DMS53 (cell line): ENCODE measurements at regions not wholly inside any gene's neighbourhood (a gene's known extent, or its start where the extent isn't known, plus 50 kb on each side); places are given as distances from the start of the nearest gene placed in this dataset.

Experiments used
- DNase-seq: peaks from one replicate; lab custom pipeline; 2025; lab: John Stamatoyannopoulos, UW

DNA sequence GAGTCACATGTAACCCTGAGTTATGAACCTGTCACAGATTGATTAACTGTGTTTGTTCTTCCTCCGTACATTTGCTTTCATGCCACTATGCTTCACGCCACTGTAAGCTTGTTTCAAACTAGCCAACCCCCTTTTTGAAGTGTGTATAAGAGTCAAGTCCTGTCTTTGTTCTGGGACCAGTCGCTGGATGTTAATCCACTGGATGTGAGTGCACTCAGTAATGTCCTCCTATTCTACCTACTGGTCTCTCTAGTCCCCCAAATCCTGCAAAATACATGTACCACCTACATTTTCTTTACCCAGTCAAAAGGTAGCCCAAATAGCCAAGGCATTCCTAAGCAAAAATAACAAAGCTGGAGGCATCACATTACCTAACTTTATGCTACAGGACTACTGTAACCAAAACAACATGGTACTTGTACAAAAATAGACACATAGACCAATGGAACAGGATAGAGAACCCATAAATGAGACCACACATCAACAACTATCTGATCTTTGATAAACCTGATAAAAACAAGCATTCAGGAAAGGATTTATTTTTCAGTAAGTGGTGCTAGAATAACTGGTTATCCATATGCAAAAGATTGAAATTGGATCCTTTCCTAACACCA is 1139.1 kb upstream of the SEMA6A start:
- peak; percentile 25 for DNase-seq

DNA sequence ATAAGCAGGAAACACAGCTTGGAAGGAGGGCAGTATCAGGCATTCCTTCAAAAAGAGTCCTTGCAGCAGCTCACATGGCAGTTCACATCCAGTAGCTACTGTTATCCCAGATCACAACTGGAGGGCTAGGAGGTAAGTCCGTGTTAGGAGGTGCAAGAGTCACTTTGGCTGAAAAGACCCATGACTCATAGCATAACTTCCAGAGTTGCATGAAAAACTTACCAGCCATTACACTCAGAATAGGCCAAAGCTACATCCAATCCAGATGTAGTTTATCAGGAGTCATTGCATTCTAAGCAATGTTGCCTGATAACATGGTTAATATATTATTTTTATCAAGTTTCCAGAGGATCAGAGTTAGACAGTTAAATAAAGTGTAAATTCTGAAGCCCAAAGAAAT is 1126.4 kb upstream of the SEMA6A start:
- DNase-seq, result no peak

DNA sequence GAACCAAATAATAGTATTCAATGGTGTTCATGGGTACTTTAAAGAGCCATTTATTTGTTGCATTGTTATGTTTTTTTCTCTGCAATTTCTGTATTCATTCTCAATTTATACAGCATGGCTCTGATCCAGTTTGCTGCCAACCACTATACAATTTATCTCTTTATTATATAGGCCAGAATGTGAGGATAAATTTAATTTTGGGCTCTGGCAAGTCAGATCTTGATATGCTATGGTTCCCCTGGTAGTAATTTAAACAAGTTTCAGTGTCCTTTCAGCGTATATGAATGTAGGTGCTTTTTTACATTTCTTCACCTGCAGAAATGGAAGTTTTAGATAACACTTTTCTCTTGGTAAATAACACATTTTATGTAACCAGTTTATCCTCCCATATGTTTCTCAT is 1118.0 kb upstream of the SEMA6A start:
- DNase-seq, result no peak

DNA sequence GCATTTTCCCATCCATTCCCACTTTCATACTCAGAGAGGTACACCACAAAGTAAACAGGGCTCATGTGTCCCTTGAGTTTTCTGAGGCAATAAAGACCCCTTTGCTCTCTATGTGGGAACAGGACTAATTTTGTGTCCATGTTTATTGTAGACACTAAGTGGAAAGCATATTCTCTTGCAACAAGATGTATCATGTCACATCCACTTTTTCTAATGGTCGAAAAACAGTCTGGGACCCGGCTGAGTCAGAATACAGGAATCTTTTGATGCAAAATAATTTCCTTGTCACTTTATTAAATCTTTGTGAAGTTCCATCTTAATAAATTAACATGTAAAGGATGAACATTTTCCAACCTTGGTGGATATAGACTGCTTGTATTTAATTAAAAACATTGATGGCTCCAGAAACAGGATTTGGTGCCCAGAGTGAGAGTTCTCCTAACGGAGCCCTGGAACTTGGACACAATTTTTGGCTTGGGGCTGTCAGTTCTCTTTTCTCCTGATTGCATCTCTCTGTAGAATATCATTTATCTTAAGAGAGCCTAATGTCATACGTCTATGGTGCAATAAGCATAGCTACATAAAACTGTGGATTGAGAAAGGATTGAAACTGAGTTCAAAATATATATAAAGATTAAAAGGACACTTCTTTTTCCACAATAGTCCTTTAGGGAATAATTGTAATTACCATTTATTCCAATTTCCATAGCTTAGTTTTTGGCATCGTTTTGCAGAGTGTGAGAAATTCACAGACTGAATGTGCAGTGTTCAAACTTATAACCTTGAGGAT is 1116.7 kb upstream of the SEMA6A start:
- no peak for DNase-seq

DNA sequence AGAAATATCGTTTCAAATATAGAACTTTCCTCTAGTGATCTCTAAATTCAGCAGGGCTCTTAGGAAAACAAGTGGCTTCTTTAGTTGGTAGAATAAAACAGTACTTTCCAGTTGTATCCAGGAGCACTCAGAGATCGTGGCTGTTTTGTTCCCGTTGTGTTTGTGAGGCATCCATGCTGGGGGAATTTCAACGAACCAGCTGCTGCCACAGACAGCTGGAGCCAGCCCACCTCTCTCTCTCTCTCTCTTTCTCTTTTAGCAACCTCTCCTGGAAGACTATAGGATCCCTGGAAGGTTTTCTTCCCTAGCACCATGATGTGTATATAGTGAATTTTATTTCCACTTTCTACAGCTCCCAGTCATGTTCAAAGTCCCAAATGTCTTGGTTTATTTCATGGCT is 1116.0 kb upstream of the SEMA6A start:
- no peak for DNase-seq

DNA sequence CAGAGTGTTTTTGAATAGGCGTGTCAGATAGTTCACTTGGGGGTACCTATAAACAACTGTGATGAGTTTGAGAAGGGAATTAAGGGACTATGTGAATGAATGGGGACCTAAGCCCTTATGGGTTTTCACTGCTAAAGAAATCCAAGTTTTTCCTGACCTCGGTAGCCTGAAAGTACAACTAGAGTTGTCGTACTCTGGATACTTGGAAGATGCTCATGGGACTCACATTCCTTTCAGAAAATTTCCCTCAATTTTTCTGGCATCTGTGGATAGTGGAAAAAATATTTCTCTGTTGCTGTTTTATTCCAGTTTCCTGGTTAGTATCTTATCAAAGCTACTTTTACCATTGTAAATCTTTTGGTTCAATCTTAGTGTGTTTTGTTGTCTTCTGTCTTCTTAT is 1112.3 kb upstream of the SEMA6A start:
- DNase-seq, result no peak

DNA sequence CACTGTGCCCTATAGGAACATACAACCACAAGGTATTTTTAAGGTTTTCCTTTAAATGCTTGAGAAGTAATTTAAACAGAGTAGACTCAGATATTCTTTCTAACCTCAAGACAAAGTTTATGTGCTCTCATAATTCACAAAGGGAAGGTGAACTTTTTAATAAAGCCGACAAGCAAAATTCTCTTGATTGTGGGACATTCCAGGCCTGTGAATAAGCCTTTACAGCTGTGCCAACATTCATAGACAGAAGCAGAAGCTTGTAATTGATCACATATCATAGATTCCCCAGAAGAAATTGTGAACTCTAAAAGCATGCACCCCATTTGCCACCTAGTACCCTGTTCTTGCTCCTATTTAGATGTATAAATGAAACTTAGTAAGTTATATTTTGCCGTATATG is 1107.8 kb upstream of the SEMA6A start:
- DNase-seq, result no peak

DNA sequence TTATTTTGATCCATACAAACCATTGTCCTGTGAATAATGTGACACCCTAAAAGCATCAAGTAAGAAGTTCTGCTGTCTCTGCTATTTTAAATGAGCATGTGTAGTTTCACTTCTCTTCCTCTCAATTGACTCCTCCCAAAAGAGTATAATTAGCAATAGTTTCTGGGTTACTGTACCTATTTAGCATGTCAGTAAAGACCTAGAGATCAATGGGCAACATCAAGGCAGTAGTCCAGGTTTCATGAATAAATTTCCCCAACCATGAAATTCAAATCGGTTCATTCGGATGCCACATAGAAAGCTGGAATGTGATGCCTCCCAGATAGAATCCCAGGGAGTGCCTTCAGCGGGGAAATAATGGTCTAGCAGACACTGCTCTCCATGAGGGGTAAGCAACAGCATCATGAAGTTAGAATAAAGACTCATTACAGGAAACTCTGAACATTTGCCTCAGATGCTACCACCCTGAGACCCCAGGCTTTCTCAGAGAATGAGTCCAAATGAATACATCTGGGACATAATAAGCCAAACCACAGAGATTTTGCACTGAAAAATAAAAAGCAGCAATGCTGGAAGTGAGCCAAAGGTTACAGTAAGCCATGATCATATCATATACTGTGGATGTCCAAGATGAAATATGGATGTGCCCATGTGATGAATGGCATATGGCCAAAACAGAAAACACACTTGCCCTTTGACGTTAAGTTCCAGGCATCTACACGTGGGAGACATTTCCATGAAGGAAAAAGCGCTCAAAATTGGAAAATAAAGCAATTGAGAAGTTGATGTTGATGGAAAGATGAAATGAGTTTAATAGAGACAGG is 1107.0 kb upstream of the SEMA6A start:
- no peak for DNase-seq

DNA sequence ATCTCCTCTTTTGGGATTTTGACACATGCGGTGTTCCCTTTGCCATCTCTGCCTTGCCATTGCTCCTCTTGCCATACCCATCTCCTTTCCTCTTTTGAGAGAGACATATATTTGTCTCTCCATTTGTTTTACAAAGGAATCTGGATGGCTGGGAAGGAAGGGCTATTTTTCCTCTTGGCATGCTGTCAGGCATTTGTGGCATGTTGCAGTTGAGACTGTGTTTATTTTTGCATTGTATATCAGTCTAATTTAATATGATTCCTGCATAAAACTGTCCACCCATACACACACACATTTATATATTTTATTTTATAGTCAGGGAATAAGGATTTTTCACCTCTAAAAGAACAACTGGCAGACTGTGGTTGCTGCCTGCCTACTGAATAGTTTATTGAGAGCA is 1105.8 kb upstream of the SEMA6A start:
- no peak for DNase-seq

DNA sequence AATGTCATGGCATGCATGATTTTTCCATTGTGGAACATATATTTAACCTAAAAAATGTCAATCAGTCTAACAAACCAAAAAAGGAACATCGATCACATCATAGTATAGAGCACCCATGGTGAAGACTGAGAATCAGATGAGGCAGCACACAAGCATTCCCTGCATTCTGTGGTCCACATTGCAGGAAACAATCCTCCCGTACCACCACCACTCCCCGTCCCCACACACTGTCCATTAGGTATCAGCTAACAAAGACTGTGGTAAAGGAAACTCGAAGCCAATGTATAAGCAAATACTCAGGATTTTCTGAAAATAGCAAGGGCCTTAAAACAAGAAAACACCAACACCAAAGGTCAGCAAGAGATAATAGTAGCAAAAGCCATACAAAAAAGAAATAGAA is 1104.4 kb upstream of the SEMA6A start:
- DNase-seq, result no peak

DNA sequence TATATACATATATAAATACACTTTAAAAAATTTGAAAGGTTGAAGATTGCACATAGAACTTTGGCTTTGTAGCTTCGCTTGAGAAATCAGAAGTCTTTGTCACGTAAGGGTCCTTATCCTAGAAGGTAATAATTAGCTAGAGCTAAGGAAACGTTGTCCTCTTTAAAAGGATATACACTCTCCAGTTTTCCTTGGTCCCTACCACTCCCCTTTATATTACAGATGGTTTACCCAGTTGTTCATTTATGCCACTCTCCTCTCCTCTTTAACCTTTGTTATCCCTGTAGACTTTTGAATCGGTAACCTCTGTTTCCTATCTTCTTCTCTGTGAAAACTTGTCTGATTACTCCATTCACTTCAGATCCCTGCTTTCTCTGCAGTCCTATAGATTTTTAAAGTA is 1101.0 kb upstream of the SEMA6A start:
- no peak for DNase-seq

DNA sequence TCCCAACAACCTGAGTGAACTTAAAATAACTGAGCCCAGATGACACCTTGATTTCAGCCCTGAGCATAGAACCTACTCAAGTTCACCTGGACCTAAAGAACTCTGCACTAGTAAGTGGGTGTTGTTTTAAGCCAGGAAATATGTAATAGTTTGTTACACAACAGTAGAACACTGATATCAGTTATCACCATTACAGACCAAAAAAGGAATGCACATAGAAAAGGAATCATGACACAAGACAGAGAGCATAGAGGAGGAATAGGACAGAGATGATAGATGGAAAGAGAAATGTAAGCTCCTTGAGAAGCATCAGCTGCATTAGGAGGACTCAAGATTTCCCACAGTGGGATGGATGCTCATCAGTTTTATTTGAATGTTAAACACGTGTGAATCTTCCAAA is 1096.9 kb upstream of the SEMA6A start:
- no peak for DNase-seq

DNA sequence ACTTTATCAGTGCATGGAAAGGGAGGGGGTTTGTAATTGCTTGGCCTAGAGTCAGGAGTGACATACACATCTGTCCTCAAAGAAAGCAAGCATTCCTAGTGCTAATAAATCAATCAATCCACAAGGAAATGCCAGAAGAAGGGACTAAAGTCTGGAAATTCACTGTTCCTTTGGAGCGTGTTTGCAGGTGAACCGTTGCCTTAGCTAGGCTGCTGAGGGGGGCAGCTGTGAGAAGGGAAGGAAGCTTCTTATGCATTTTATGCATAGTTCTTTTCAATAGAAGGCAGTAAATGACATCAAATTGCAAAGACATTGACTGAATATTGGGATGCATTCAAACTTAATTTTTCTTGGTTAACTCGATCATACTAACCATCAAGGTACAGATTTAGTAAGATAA is 1092.5 kb upstream of the SEMA6A start:
- DNase-seq, result no peak

DNA sequence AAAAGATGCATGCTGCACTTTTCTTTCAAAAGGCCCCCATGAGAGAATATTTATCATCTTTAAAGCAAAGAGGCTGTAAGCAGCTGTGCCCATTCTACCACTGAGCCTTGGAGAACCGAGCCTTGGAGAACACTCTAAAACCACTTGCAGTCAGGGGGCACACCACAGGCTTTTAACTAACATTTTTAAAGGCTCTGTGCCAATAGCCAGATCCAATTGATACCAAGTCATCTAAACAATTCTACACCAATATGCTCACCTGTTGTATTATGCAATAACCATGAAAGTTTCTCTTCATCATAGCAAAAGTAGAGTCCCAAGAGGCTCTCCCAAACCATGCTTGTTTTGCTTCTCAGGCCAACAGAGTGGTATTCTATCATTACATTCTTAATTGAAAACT is 1090.5 kb upstream of the SEMA6A start:
- no peak for DNase-seq

DNA sequence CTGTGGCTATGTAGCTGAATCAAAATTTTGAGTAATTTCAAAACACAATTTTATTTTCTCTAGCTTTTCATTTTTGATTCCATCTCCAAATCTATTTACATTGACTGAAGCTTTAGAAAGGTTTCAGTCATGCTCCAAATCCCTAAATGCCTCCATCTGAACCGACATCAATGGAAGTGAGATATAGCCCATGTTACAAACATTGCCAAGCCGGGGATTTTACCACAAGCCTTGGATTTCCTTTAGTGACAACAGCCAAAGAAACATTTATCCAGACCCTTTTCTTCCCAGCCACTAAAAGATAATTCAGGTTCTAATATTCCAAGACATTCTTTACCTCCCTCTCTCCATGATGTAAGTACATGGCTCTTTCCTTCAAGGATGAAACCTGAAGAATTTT is 1087.7 kb upstream of the SEMA6A start:
- DNase-seq, result no peak

DNA sequence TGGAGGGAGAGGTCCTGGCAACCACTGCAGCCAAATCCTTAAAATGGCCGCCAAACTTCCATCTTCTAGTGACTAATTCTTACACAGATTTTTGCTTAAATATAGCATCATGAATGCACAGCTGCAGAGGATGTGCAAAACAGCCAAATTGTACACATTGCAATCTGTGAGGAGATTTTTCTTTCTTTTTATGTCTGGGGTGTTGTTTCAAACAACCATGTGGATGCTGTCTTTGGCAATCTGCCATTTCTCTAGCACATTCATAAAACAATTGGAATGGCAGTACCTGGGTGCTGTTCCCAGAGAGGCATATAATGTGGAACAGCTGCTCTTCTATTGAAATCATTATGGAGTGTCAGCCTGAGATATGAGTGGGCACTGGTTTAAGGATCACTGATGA is 1082.9 kb upstream of the SEMA6A start:
- peak; percentile 6 for DNase-seq

DNA sequence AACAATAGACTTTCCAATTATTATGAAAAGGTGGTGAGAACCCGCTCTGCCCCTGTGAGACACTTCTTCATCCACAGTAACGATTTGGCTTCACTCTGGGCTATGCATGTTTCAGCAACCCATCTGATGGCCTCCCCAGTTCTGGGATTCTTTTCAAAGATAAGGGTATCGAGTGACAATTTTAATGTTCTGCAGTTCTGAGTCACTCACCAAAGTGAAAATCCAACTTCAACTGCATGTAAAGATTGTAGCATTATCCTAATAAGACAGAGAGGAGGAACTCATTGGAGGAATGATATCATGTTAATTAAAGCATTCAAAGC is 1078.3 kb upstream of the SEMA6A start:
- no peak for DNase-seq

DNA sequence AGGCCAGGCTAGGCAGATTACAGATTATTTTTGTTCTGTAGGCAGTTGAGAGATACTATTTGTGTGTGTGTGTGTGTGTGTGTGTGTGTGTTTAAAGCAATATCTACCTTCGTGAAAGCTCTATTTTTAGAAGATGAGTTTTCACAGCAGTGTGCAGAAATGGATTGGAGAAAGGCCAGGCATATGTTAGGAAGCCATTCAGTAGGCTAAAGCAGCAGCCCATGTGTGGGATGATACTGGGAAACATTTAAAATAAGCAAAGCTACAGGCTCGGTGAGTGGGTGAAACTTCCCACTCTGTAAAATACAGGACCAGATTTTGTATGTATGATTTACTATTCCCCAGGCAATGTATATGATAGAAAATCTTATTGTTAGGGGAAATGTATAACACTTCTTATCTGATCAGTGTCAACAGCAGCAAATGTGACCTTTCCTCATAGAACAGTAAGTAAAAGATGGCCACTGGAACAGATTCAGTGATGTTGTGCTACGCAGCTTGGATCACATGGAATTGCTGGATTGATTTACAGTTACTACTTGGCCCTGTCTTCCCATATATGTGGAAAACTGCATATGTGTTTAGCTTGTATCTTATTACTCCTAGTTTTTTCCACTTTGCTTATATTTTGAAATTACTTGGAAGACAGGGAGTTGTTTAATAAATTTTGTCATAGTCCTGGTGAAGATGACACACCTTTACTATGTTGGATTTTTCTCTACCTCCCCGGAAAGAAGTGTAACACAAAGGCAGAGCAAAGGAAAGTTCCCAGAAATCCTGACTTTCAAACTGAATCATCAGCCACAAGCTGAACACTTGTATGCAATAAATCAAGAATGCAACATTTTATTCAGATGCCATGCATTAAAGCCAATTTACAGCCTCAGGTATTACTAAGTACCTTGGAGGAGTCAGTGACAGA is 1077.7 kb upstream of the SEMA6A start:
- DNase-seq, result no peak

DNA sequence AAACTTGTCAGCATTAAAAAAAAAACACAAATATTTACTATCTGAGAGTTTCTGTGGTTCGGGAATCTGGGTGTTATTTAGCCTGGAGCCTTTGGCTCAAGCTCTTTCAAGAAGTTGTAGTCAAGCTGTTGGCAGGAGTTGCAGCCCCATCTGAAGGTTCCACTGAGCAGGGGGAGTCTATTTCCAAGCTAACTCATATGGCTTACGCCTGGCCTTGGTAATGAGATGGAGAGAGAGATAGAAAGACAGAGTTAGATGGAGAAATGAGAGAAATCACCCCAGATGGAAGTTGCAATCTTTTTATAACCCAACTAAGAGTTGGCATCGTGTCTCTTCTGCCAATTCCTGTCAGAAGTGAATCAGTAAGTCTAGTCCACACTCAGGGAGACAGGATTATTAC is 1075.2 kb upstream of the SEMA6A start:
- DNase-seq, result no peak

DNA sequence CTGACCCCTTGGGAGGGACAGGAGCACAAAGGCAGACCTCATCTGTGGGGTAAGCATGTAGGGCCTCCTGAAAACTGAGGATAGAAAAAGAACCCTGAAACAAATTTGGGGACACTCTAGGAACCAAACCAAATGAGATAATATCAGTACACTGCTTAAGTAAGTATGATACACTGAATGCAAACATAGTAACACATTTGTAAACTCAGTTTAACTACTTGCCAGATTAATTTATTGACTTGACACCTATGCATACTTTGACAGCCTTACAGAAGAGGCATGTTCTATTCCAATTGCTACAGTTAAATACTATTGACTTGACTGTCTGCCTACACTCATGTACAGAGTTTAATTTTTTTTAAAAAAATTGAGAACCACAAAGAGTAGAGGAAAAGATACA is 1070.8 kb upstream of the SEMA6A start:
- no peak for DNase-seq

DNA sequence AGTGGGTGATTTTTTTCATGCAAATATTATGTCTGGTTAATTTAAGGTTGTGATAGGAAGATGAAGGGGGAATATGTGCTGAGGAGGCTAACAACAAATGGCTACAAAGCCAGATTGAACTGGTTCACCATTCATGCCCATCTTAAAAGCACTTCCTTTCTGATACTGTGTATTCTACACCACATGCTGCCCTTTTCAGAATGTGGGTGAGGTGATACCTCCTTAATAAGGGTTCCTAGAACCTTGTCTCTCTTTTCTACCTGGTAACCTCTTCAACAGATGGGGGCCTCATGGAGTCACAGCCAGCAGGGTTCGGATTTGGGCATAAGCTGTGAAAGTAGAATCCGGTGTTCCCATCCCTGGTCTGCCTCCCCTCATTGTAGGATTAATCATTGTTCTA is 1064.0 kb upstream of the SEMA6A start:
- no peak for DNase-seq

DNA sequence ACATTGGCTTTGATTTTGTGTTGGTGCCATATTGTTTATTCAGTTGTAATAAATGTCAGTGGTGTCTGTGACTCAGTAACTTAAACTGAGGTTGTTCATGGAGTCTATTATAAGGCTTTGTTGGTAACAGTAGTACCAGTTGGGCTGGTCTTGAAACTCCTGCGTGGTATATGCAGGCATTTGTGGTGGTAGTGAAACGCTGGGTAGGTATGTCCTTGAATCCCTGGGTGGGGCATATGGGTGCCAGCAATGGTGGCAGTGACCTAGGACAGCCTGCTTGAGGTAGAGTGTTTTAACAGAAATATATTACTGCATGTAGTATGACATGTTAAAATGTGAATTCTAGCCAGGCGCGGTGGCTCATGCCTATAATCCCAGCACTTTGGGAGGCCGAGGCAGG is 1058.5 kb upstream of the SEMA6A start:
- DNase-seq, result no peak
